ENCODE measurements at regions not wholly inside any gene's neighbourhood (a gene's known extent, or its start where the extent isn't known, plus 50 kb on each side); places are given as distances from the start of the nearest gene placed in this dataset.

GRCh38 chr16:73523209-73523608, 475.3 kb upstream of the ZFHX3 start:
- TF ChIP-seq, protein P1, sequence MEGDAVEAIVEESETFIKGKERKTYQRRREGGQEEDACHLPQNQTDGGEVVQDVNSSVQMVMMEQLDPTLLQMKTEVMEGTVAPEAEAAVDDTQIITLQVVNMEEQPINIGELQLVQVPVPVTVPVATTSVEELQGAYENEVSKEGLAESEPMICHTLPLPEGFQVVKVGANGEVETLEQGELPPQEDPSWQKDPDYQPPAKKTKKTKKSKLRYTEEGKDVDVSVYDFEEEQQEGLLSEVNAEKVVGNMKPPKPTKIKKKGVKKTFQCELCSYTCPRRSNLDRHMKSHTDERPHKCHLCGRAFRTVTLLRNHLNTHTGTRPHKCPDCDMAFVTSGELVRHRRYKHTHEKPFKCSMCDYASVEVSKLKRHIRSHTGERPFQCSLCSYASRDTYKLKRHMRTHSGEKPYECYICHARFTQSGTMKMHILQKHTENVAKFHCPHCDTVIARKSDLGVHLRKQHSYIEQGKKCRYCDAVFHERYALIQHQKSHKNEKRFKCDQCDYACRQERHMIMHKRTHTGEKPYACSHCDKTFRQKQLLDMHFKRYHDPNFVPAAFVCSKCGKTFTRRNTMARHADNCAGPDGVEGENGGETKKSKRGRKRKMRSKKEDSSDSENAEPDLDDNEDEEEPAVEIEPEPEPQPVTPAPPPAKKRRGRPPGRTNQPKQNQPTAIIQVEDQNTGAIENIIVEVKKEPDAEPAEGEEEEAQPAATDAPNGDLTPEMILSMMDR (IDR thresholded peaks at IDR 0.05; ENCODE audit: unreplicated experiment in 3 of 3) = no peak
- Mint-ChIP-seq H3K4me3 (no peak overlapping the region), H3K27me3 (ENCODE audit: low read depth) (peaks cover 5% of the 10 kb centered on the region), H3K4me1 (no peaks in the 10 kb centered on the region), H3K36me3 (ENCODE audit: low read depth) (no peaks in the 10 kb centered on the region), H3K9me3 (no peaks in the 10 kb centered on the region), H3K27ac (no peak overlapping the region)

- TF ChIP-seq, protein P1 (IDR thresholded peaks at IDR 0.05; ENCODE audit: unreplicated experiment in 3 of 3) = no peak
- Mint-ChIP-seq H3K9me3 (peaks cover 2% of the 10 kb centered on the region), H3K27me3 (ENCODE audit: low read depth) (peaks cover 5% of the 10 kb centered on the region), H3K36me3 (ENCODE audit: low read depth) (no peaks in the 10 kb centered on the region), H3K4me3 (no peak overlapping the region), H3K27ac (no peak overlapping the region), H3K4me1 (no peaks in the 10 kb centered on the region)
These were observed 473.6 kb upstream of the ZFHX3 start for GRCh38 chr16:73521499-73521898.

DNA sequence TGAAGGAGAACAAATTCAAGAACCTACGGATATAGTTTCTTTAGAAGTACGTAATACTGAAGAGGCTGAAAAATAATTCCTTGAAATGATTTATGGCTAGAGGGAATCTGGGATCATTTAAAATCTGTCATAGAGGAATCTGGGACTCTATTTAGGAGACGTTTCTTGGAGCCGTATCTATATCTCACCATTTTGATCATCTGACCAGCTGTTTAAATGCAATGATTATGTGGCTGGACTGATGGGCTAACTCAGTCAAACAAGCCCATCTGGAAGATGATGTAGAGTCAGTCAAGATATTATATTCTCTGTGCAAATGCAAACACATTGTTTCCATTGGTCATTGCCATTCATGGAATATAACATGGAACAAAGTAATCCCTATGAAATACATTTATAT, 467.7 kb upstream of the ZFHX3 start:
- Mint-ChIP-seq H3K27ac (no peak overlapping the region), H3K4me3 (no peak overlapping the region), H3K27me3 (ENCODE audit: low read depth) (no peaks in the 10 kb centered on the region), H3K9me3 (peaks cover 2% of the 10 kb centered on the region), H3K4me1 (no peaks in the 10 kb centered on the region), H3K36me3 (ENCODE audit: low read depth) (no peaks in the 10 kb centered on the region)
- TF ChIP-seq, protein P1 (IDR thresholded peaks at IDR 0.05; ENCODE audit: unreplicated experiment in 3 of 3) = no peak

DNA sequence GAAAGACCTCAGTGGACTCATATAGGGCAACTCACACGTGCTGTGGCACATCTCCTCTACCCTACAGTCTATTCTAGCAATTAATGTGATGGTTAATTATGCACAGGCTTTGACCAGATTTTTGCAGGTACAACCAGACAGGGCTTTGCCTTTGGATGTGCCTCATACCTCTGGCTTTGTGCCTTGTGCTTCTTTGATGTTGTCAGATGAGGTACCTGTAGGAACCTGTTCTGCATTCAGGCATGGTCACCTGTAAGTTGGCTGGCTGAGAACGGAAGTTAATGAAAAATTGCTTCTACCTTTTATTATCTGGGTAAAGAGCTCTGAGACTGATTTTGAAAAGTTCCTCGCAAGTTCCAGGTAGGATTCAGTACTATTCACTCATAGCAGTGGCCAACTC, 462.9 kb upstream of the ZFHX3 start:
- Mint-ChIP-seq H3K27me3 (ENCODE audit: low read depth) (peaks cover 5% of the 10 kb centered on the region), H3K4me3 (no peak overlapping the region), H3K9me3 (no peaks in the 10 kb centered on the region), H3K27ac (no peak overlapping the region), H3K36me3 (ENCODE audit: low read depth) (no peaks in the 10 kb centered on the region), H3K4me1 (peaks cover 11% of the 10 kb centered on the region)
- TF ChIP-seq, protein P1 (IDR thresholded peaks at IDR 0.05; ENCODE audit: unreplicated experiment in 3 of 3) = no peak

DNA sequence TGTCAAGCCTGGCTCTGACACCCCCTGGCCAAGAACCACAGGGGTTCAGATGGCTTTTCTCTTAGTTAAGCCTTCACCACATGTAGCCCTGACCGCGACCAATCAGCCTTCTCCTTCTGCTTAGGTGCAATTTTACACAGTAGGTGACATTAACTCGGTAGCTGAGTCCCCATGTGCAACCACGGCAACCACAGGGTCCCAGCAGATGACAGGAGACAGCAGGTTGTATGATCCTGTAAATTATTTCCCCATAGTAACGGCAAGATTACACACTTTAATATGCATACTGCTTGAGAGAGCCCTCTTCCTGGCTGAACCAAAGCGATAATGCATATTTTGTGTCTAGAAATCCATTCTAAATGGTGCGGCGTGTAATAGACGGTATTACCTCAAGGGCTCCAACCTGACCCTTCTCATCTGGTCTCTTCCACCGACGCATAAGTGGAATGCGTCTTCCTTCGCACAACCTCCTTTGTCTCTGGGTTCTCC, 458.7 kb upstream of the ZFHX3 start:
- TF ChIP-seq, protein P1 (IDR thresholded peaks at IDR 0.05; ENCODE audit: unreplicated experiment in 3 of 3) = no peak
- H3K36me3 Mint-ChIP-seq (ENCODE audit: low read depth) = no peaks in the 10 kb centered on the region
- peaks cover 29% of the 10 kb centered on the region for H3K4me1 Mint-ChIP-seq
- no peaks in the 10 kb centered on the region for H3K9me3 Mint-ChIP-seq
- peaks cover 10% of the 10 kb centered on the region for H3K27me3 Mint-ChIP-seq (ENCODE audit: low read depth)
- peak overlapping the region in 1 of 3 experiments; percentile 2 for H3K27ac Mint-ChIP-seq
- no peak overlapping the region for H3K4me3 Mint-ChIP-seq

DNA sequence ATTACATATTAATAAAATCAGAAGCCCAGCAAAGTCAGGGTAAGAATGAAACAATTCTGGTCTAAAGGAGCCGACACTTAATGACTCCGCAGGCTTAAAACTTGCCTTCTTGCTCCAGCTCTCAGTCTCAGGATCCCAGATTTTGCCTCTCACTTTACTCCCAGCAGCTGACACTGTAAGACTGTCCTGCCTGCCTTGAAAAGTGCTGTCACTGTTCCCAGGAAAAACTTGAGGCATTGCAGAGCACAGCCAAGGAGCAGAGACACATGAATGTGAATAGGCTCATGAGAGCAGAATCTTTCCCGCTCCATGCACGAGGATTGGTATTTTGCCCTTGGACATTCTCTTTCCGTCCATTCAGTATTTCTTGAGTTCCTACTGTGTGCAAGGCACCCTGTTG, 457.6 kb upstream of the ZFHX3 start:
- Mint-ChIP-seq H3K4me3 (no peak overlapping the region), H3K9me3 (no peaks in the 10 kb centered on the region), H3K27ac (peak overlapping the region in 1 of 3 experiments; percentile 39), H3K36me3 (ENCODE audit: low read depth) (no peaks in the 10 kb centered on the region), H3K27me3 (ENCODE audit: low read depth) (peaks cover 10% of the 10 kb centered on the region), H3K4me1 (peaks cover 29% of the 10 kb centered on the region)
- TF ChIP-seq, protein P1 (IDR thresholded peaks at IDR 0.05; ENCODE audit: unreplicated experiment in 3 of 3) = no peak

Measured in nephron (organoid).